ENCODE measurements at regions not wholly inside any gene's neighbourhood (a gene's known extent, or its start where the extent isn't known, plus 50 kb on each side); places are given as distances from the start of the nearest gene placed in this dataset.

GRCh38 chr1:184843732-184844495 is 89.3 kb upstream of the EDEM3 start:
- TF ChIP-seq FOXA1 (IDR thresholded peaks at IDR 0.05), result no peak
- no peak for TF ChIP-seq SP1 (IDR thresholded peaks at IDR 0.05)
- TF ChIP-seq ARNT (IDR thresholded peaks at IDR 0.05), result no peak
- TF ChIP-seq FOXM1 (IDR thresholded peaks at IDR 0.05; ENCODE audit: borderline replicate concordance), result no peak
- no peak for TF ChIP-seq BHLHE40 (IDR thresholded peaks at IDR 0.05; ENCODE audit: borderline replicate concordance)
- no peak for TF ChIP-seq FOXK2 (IDR thresholded peaks at IDR 0.05)
- TF ChIP-seq L3MBTL2 (conservative IDR thresholded peaks at IDR 0.05), result no peak
- no peak for TF ChIP-seq SUZ12 (IDR thresholded peaks at IDR 0.05)
- TF ChIP-seq PKNOX1 (IDR thresholded peaks at IDR 0.05), result no peak
- no peak for TF ChIP-seq CTBP1 (IDR thresholded peaks at IDR 0.05; ENCODE audit: borderline replicate concordance)
- TF ChIP-seq ZNF384 (IDR thresholded peaks at IDR 0.05), result no peak
- no peak for TF ChIP-seq LEF1 (IDR thresholded peaks at IDR 0.05; ENCODE audit: borderline replicate concordance)

Measured in HEK293T (cell line).